A549 (cell line): ENCODE measurements at regions not wholly inside any gene's neighbourhood (a gene's known extent, or its start where the extent isn't known, plus 50 kb on each side); places are given as distances from the start of the nearest gene placed in this dataset.

Experiments
- CBX2 ChIP-seq: fragments of 200-600 bp; sonication (generic); IDR thresholded peaks from 2 replicates; pipeline ENCODE4 v1.6.1; 2016; ENCODE audit warnings: low read depth, mild to moderate bottlenecking, borderline replicate concordance
- EP300 ChIP-seq, 2 experiments: fragments of >200 bp; sonication (Bioruptor Twin); formaldehyde crosslinking; IDR thresholded peaks; 2 replicates in 1 of 2; 3 replicates in 1 of 2; pipeline ENCODE4 v1.6.1; 2016 to 2017
- ESRRA ChIP-seq: fragments of 150-350 bp; IDR thresholded peaks from 2 replicates; pipeline ENCODE4 v1.6.1; 2014; ENCODE audit warnings: mild to moderate bottlenecking, low read length, borderline replicate concordance
- KDM1A ChIP-seq: fragments of 200-600 bp; sonication (generic); IDR thresholded peaks from 2 replicates; pipeline ENCODE4 v1.6.1; 2016; ENCODE audit warnings: low read depth, mild to moderate bottlenecking
- MYC ChIP-seq: IDR thresholded peaks from 2 replicates; pipeline ENCODE4 v1.6.1; 2012; ENCODE audit warnings: mild to moderate bottlenecking, inconsistent platforms, low read length, improper control_type of control experiment, borderline replicate concordance
- PHF8 ChIP-seq: fragments of 200-600 bp; sonication (generic); IDR thresholded peaks from 2 replicates; pipeline ENCODE4 v1.6.1; 2016; ENCODE audit warnings: low read depth, mild to moderate bottlenecking, antibody characterized with exemption, moderate library complexity, borderline replicate concordance
- POLR2A ChIP-seq: IDR thresholded peaks from 2 replicates; pipeline ENCODE4 v1.6.1; 2012; ENCODE audit warnings: mild to moderate bottlenecking, low read length
- RAD21 ChIP-seq, 2 experiments: fragments of >200 bp in 1 of 2; sonication (Bioruptor Twin) in 1 of 2; formaldehyde crosslinking in 1 of 2; IDR thresholded peaks in 1 of 2; conservative IDR thresholded peaks in 1 of 2; 2 replicates in 1 of 2; 3 replicates in 1 of 2; pipeline ENCODE4 v1.6.1; 2012 to 2018; ENCODE audit warnings: inconsistent platforms in 1 of 2

DNA sequence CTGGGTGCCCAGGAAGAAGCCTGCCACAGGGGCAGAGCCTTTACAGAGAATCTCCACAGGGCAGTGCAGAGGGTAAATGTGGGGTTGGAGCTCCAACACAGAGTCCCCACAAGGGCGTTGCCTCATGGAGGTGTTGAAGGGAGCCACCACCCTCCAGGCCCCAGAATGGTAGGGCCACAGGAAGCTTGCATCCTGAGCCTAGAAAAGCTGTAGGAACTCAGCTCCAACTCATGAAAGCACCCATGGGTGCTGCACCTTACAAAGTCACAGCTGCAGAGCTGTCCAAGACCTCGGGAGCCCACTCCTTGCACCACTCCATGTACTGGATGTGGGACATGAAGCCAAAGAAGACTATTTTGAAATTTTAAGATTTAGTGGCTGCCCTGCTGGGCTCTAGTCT lies 73.3 kb upstream of the KCNH8 start:
- TF ChIP-seq EP300 (IDR thresholded peaks at IDR 0.05): no peak
- TF ChIP-seq CBX2: no peak
- TF ChIP-seq RAD21 (conservative IDR thresholded peaks at IDR 0.05 in 1 of 2, IDR thresholded peaks at IDR 0.05 in 1 of 2): no peak
- no peak for TF ChIP-seq KDM1A
- no peak for TF ChIP-seq MYC
- no peak for TF ChIP-seq ESRRA
- no peak for TF ChIP-seq POLR2A
- TF ChIP-seq PHF8: no peak
